SK-N-SH (cell line): ENCODE measurements at regions not wholly inside any gene's neighbourhood (a gene's known extent, or its start where the extent isn't known, plus 50 kb on each side); places are given as distances from the start of the nearest gene placed in this dataset.

Source experiments
- GABPA ChIP-seq: IDR thresholded peaks from 2 replicates; pipeline ENCODE4 v1.4.0; 2012; ENCODE audit warnings: low read depth, mild to moderate bottlenecking
- MAX ChIP-seq: IDR thresholded peaks from 2 replicates; pipeline ENCODE4 v1.4.0; 2012; ENCODE audit warnings: low read depth
- MXI1 ChIP-seq: IDR thresholded peaks from 2 replicates; pipeline ENCODE4 v1.6.1; 2012; ENCODE audit warnings: mild to moderate bottlenecking, low read depth, low read length, improper control_type of control experiment
- POLR2AphosphoS5 ChIP-seq: IDR thresholded peaks from 2 replicates; pipeline ENCODE4 v1.6.1; 2012; ENCODE audit warnings: low read depth, low read length
- RAD21 ChIP-seq: IDR thresholded peaks from 2 replicates; pipeline ENCODE4 v1.6.1; 2012; ENCODE audit warnings: mild to moderate bottlenecking, low read length
- REST ChIP-seq: IDR thresholded peaks from 2 replicates; pipeline ENCODE4 v1.6.1; 2012; ENCODE audit warnings: mild to moderate bottlenecking, low read depth, low read length, moderate library complexity
- SIN3A ChIP-seq: IDR thresholded peaks from 2 replicates; pipeline ENCODE4 v1.6.1; 2012; ENCODE audit warnings: low read depth, mild to moderate bottlenecking, low read length, moderate library complexity, borderline replicate concordance
- TAF1 ChIP-seq: IDR thresholded peaks from 2 replicates; pipeline ENCODE4 v1.6.1; 2012; ENCODE audit warnings: low read depth, mild to moderate bottlenecking, low read length, moderate library complexity, borderline replicate concordance
- YY1 ChIP-seq: IDR thresholded peaks from 2 replicates; pipeline ENCODE4 v1.4.0; 2012; ENCODE audit warnings: low read depth, mild to moderate bottlenecking
- TF ChIP-seq, protein P1 (sequence below): fragments of 200-600 bp; sonication (generic); IDR thresholded peaks from 2 replicates; pipeline ENCODE4 v1.6.1; 2017; ENCODE audit warnings: antibody characterized with exemption, mild to moderate bottlenecking, moderate library complexity
- TF ChIP-seq, protein P2 (sequence below): fragments of 150-350 bp; IDR thresholded peaks from 2 replicates; pipeline ENCODE4 v1.6.1; 2016; ENCODE audit warnings: mild to moderate bottlenecking, low read depth, low read length

DNA sequence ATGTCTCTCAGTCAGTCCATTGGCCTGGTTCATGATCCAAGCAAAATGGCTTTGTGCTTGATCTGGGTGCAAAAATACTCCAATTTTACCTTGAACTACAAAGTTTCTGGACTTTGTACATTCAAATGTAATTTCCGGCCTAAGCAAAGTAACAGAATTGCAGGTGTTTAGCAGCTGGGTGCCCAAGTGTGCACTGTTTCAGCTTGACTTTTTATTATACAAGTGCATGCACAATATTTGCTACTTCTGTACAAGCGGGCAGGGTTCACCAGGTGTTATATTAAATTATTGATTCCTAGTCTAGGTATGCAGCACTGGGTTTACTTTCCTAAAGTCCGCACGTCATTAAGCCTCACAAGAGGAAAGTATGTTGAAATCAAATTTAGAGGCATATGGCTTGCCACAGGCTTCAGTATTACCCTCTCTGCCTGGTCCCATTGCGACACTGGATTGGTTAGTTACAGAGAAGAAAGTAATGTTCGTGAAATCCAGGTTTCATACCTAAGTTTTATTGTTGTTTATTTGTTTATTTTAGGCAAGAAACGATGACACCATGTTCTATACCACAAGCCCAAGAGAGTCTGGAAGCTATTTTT, 376.9 kb upstream of the CTSO start:
- TF ChIP-seq, protein P1, sequence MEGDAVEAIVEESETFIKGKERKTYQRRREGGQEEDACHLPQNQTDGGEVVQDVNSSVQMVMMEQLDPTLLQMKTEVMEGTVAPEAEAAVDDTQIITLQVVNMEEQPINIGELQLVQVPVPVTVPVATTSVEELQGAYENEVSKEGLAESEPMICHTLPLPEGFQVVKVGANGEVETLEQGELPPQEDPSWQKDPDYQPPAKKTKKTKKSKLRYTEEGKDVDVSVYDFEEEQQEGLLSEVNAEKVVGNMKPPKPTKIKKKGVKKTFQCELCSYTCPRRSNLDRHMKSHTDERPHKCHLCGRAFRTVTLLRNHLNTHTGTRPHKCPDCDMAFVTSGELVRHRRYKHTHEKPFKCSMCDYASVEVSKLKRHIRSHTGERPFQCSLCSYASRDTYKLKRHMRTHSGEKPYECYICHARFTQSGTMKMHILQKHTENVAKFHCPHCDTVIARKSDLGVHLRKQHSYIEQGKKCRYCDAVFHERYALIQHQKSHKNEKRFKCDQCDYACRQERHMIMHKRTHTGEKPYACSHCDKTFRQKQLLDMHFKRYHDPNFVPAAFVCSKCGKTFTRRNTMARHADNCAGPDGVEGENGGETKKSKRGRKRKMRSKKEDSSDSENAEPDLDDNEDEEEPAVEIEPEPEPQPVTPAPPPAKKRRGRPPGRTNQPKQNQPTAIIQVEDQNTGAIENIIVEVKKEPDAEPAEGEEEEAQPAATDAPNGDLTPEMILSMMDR: no peak
- no peak for TF ChIP-seq POLR2AphosphoS5
- TF ChIP-seq RAD21: no peak
- no peak for TF ChIP-seq SIN3A
- TF ChIP-seq TAF1: no peak
- no peak for TF ChIP-seq MAX
- TF ChIP-seq, protein P2, sequence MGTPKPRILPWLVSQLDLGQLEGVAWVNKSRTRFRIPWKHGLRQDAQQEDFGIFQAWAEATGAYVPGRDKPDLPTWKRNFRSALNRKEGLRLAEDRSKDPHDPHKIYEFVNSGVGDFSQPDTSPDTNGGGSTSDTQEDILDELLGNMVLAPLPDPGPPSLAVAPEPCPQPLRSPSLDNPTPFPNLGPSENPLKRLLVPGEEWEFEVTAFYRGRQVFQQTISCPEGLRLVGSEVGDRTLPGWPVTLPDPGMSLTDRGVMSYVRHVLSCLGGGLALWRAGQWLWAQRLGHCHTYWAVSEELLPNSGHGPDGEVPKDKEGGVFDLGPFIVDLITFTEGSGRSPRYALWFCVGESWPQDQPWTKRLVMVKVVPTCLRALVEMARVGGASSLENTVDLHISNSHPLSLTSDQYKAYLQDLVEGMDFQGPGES: no peak
- no peak for TF ChIP-seq YY1
- TF ChIP-seq REST: no peak
- TF ChIP-seq GABPA: no peak
- TF ChIP-seq MXI1: no peak
